ENCODE measurements at regions not wholly inside any gene's neighbourhood (a gene's known extent, or its start where the extent isn't known, plus 50 kb on each side); places are given as distances from the start of the nearest gene placed in this dataset.
A peak's percentile ranks its signal among the peaks of the same experiment; 100 is the strongest.

GRCh38 chr6:163806755-163807499 is 392.4 kb downstream of the QKI start:
- no peak overlapping the region for H3K4me3 ChIP-seq (ENCODE audit: low read depth, low read length)
- no peak for TF ChIP-seq CTCF (IDR thresholded peaks at IDR 0.05; ENCODE audit: insufficient read depth, low read depth, low read length, missing control alignments)
- DNase-seq (ENCODE audit: low read depth): no peak

GRCh38 chr6:163804991-163805390 is 390.5 kb downstream of the QKI start:
- no peak for DNase-seq (ENCODE audit: low read depth)
- no peak for TF ChIP-seq CTCF (IDR thresholded peaks at IDR 0.05; ENCODE audit: insufficient read depth, low read depth, low read length, missing control alignments)
- H3K4me3 ChIP-seq (ENCODE audit: low read depth, low read length): no peak overlapping the region

DNA sequence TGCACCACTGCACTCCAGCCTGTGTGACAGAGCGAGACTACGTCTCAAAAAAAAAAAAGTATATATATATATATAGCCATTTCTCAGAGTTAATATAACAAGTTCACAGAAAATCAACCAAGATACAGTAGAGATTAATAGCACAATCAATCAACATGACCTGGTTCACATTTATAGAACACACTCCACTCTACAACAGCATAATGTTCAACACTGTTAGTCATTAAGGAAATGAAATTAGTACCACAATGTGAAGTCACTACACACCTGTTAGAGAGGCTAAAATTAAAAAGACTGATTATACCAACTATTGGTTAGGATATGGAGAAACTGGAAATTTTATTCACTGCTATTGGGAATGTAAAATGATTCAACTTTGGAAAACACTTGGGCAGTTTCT is 387.7 kb downstream of the QKI start:
- no peak for TF ChIP-seq CTCF (IDR thresholded peaks at IDR 0.05; ENCODE audit: insufficient read depth, low read depth, low read length, missing control alignments)
- no peak overlapping the region for H3K4me3 ChIP-seq (ENCODE audit: low read depth, low read length)
- DNase-seq (ENCODE audit: low read depth): no peak

DNA sequence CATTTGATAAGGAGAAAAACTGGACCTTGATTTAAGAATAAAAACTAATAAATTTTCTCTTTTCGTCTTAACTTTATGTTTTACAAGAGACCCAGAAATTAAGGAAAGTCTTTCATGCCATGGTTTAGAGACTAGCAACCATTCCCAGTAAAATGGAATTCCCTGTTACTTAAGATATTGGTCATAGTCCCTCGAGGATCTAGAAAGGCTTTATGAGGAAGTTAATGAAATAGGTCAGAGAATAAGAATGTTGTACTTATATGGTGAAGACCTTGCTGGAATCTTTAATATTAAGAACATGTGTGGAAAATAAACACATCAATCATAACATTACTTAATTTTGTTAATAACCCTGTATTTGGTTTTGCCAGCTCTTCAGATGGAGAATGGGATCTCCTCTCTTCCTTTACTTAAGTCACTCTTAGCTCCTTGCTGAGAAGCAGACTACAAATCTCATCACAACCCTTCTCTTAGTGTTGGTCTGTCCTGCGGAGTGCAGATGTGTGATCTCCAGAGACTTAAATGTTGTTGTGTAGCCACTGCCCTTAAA is 382.9 kb downstream of the QKI start:
- DNase-seq (ENCODE audit: low read depth): no peak
- H3K4me3 ChIP-seq (ENCODE audit: low read depth, low read length): no peak overlapping the region
- TF ChIP-seq CTCF (IDR thresholded peaks at IDR 0.05; ENCODE audit: insufficient read depth, low read depth, low read length, missing control alignments): no peak

GRCh38 chr6:163793011-163793983 is 378.8 kb downstream of the QKI start:
- TF ChIP-seq CTCF (IDR thresholded peaks at IDR 0.05; ENCODE audit: insufficient read depth, low read depth, low read length, missing control alignments): no peak
- no peak overlapping the region for H3K4me3 ChIP-seq (ENCODE audit: low read depth, low read length)
- peak; percentile 55 for DNase-seq (ENCODE audit: low read depth)

DNA sequence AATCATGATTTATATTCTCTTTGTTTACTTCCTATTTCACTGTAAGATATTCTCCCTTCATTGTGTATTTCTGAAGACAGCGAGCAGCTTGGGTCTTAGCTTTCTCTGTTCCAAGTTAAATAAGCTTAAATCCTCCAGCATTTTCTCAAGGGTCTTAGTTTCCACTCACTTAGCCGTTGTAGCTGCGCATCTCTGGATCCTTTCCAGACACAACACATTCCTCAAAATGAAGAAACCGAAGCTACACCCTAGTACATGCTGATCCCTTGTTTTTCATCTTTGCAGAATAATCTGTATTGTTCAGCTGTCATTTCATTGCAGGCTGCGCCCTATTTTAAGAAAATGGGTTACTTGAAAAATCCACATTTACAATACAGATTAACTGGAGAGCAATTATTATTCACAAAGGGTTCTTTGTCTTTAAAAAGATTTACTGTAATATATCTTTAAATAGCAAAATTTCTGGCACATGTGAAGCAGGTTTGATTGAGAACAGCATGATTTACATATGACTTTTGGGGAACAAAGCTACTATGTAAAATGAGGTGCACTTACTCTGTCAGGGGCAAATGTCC is 375.8 kb downstream of the QKI start:
- no peak for TF ChIP-seq CTCF (IDR thresholded peaks at IDR 0.05; ENCODE audit: insufficient read depth, low read depth, low read length, missing control alignments)
- DNase-seq (ENCODE audit: low read depth): no peak
- no peak overlapping the region for H3K4me3 ChIP-seq (ENCODE audit: low read depth, low read length)
